WI38 (cell line): ENCODE measurements at regions not wholly inside any gene's neighbourhood (a gene's known extent, or its start where the extent isn't known, plus 50 kb on each side); places are given as distances from the start of the nearest gene placed in this dataset.

Source experiments
- H3K4me3 ChIP-seq: 2 replicates; pipeline ENCODE4 v1.5.1; 2011; ENCODE audit warnings: low read depth, mild to moderate bottlenecking, control low read depth, low read length
- TF ChIP-seq, protein P1 (sequence below): IDR thresholded peaks from 2 replicates; pipeline ENCODE4 v1.5.1; 2012; ENCODE audit warnings: low read depth, mild to moderate bottlenecking, control low read depth, low read length

DNA sequence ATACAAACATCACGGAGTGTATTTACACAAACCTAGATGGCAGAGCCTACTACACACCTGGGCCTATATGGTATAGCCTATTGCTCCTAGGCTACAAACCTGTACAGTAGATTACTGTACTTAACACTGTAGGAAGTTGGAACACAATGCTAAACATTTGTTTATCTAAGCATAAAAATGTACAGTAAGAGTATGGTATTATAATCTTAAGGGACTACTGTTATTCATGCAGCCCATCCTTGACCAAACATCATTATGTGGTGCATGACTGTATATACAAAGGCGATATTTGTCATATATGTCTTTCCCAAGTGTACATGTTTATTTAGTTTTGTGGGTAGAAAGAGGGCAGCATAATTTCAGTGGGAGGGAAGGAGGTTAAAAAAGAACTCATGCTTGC, 177.7 kb upstream of the FSTL5 start:
- H3K4me3 ChIP-seq = no peak overlapping the region
- TF ChIP-seq, protein P1, sequence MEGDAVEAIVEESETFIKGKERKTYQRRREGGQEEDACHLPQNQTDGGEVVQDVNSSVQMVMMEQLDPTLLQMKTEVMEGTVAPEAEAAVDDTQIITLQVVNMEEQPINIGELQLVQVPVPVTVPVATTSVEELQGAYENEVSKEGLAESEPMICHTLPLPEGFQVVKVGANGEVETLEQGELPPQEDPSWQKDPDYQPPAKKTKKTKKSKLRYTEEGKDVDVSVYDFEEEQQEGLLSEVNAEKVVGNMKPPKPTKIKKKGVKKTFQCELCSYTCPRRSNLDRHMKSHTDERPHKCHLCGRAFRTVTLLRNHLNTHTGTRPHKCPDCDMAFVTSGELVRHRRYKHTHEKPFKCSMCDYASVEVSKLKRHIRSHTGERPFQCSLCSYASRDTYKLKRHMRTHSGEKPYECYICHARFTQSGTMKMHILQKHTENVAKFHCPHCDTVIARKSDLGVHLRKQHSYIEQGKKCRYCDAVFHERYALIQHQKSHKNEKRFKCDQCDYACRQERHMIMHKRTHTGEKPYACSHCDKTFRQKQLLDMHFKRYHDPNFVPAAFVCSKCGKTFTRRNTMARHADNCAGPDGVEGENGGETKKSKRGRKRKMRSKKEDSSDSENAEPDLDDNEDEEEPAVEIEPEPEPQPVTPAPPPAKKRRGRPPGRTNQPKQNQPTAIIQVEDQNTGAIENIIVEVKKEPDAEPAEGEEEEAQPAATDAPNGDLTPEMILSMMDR = no peak

DNA sequence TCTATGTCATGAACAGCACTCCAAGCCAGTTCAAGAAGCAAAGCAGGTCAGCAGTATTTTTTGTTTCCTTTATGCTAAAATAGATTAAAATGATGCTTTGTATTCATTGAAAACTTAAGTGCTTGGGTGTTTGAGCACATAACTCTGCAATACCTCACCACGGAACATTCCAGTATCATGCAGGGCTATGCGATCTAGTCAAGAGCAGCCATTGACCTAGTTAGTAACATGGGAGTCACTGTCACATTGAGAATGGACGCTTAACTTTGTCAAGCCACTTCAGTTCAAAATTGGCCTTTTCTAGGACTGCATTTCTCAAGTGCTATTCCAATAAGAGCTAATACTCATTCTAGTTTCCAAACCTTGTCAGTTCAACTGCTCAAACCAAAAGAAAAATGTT, 160.1 kb upstream of the FSTL5 start:
- TF ChIP-seq, protein P1 = no peak
- no peak overlapping the region for H3K4me3 ChIP-seq

DNA sequence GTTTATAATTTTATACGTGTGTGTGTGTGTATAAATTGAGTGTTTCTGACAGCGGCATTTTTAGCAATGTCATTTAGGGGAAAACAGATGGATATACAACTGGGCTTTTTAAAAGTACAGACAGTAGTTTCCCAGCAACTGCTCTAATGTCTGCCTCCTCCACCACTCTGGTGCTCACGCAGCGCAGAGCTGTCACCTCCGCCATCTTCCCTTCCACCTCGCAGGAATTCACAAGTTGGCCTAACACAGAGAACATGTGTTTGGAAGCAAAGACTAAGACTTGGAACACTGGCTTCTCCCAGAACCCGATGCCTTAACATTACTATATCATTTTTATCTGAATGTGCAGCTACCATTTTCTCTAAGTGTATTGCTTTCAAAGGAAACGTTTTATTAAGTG, 158.3 kb upstream of the FSTL5 start:
- H3K4me3 ChIP-seq = no peak overlapping the region
- TF ChIP-seq, protein P1 = no peak

DNA sequence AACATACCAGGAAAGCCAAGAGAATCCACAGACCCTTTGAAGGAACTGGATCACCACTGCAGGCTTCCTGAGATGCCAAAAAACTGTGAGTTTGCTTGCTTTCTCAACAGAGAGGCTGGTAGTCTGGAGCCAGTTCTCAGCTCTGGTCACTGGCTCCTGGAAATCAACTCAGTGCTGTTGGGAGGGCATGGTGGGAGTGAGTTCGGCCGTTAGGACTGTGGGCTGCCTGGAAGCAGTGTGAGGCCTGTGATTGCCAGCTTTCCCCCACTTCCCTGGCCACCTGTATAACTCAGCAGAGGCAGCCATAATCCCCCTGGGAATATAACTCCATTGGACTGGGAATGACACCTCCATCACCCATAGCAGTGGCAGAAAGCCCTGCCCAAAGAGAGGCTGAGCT, 122.0 kb upstream of the FSTL5 start:
- TF ChIP-seq, protein P1 = no peak
- no peak overlapping the region for H3K4me3 ChIP-seq

DNA sequence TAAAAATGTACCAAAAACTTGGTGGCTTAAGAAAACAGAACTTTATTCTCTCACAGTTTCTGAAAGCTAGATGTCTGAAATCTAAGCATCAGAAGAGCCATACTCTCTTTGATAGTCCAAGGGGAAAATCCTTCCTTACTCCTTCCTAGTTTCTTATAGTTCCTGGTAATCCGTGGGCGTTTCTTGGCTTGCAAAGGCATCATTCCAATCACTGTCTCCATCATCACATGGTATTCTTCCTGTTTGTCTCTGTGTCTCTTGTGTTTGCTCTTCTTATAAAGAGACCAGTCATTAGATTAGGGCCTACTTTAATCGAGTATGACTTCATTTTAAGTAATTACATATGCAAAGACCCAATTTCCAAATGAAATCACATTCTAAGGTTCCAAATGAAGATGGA, 118.9 kb upstream of the FSTL5 start:
- no peak overlapping the region for H3K4me3 ChIP-seq
- TF ChIP-seq, protein P1 = no peak

DNA sequence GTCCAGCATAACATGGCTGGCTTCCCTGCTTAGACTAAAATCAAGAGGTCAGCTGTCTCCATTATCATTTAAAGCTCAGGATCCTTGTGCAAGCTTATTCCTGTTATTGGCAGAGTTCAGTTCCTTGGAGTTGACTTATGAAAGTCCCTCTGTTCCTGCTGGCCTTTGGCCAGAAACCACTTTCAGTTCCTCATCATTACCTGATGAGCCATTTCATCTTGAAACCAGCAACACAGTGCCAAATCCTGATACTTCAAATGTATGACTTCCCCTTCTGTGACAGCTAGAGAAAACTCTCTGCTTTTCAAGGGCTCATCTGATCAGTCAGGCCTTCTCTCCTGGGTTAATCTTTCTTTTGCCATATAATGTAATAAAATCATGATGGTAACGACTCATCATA, 110.6 kb upstream of the FSTL5 start:
- TF ChIP-seq, protein P1 = no peak
- no peak overlapping the region for H3K4me3 ChIP-seq

DNA sequence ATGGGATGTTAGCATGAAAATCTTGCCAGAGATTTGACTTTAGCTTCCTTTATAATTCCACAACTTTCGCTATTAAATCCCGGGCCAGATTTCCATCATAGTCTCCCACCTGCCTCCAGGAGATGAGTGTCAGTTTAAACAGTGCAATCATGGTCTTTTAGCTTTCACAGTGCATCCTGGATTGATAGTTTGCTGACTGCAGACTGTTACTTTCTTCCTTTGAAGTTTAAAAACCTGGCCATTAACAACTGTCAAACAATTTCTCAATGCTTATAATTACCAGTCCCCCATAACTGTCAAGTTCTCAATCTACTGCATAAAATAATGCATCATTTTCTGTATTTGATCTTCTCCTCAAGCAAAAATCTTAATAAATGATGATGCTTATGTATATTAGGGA, 108.4 kb upstream of the FSTL5 start:
- no peak overlapping the region for H3K4me3 ChIP-seq
- TF ChIP-seq, protein P1 = no peak
